A549 (cell line): ENCODE measurements at regions not wholly inside any gene's neighbourhood (a gene's known extent, or its start where the extent isn't known, plus 50 kb on each side); places are given as distances from the start of the nearest gene placed in this dataset.

ENCODE experiments used
- ATAC-seq, 2 experiments: fragments of 200-7000 bp in 1 of 2; fragments of >200 bp in 1 of 2; cut with Nextera tagmentation in 1 of 2; cut with Tn5 transposase in 1 of 2; 3 replicates each; pipeline versions ENCODE4 v1.8.0 to v1.9.1; 2018 to 2020; ENCODE audit warnings: mild to moderate bottlenecking in 1 of 2, moderate library complexity in 1 of 2
- CTCF ChIA-PET: fragments of 300-600 bp; sonication (Branson Sonifier 250); formaldehyde crosslinking; extraction: SDS; loops from one replicate; lab custom pipeline; 2021; ENCODE audit warnings: antibody characterized with exemption, inconsistent platforms; lab: Yijun Ruan, JAX
- POLR2A ChIA-PET: fragments of 350-600 bp; formaldehyde crosslinking; extraction: SDS; loops from one replicate; lab custom pipeline; 2021; ENCODE audit warnings: antibody characterized with exemption, inconsistent platforms; lab: Yijun Ruan, JAX
- DNase-seq, 2 experiments: peaks; one replicate each; pipeline versions ENCODE4 v3.0.0 to v3.0.0-alpha.2; 2011 to 2016; ENCODE audit warnings: low read depth in 1 of 2, low spot score in 1 of 2
- FAIRE-seq: peaks from 2 replicates; lab custom pipeline; 2011; peaks lifted over from hg19 to GRCh38; lab: Jason Lieb, UNC
- H3K27ac ChIP-seq, 2 experiments: fragments of >200 bp; sonication (Bioruptor Twin); formaldehyde crosslinking; 3 replicates each; pipeline ENCODE4 v1.5.1; 2016 to 2017
- H3K4me1 ChIP-seq: fragments of >200 bp; sonication (Bioruptor Twin); formaldehyde crosslinking; 3 replicates; pipeline ENCODE4 v1.6.1; 2016
- H3K4me2 ChIP-seq: fragments of >200 bp; sonication (Bioruptor Twin); formaldehyde crosslinking; 3 replicates; pipeline ENCODE4 v1.6.1; 2016
- H3K4me3 ChIP-seq: fragments of >200 bp; sonication (Bioruptor Twin); formaldehyde crosslinking; 3 replicates; pipeline ENCODE4 v1.5.1; 2016
- H3K9me3 ChIP-seq: fragments of >200 bp; sonication (Bioruptor Twin); formaldehyde crosslinking; 3 replicates; pipeline ENCODE4 v1.6.1; 2016
- ATOH8 ChIP-seq: fragments of 250-450 bp; sonication (Bioruptor Pico); IDR thresholded peaks from 2 replicates; pipeline ENCODE4 v1.5.0; 2020; ENCODE audit warnings: low read depth, mild to moderate bottlenecking, moderate library complexity
- BHLHE40 ChIP-seq: IDR thresholded peaks from 2 replicates; pipeline ENCODE4 v1.6.1; 2012; ENCODE audit warnings: low read depth, low read length, inconsistent platforms
- CBX8 ChIP-seq: fragments of 200-600 bp; sonication (generic); IDR thresholded peaks from 2 replicates; pipeline ENCODE4 v1.6.1; 2016
- CEBPB ChIP-seq, 2 experiments: fragments of >200 bp in 1 of 2; sonication (Bioruptor Twin) in 1 of 2; formaldehyde crosslinking in 1 of 2; IDR thresholded peaks; 2 replicates each; pipeline ENCODE4 v1.6.1; 2012 to 2016
- CTCF ChIP-seq: fragments of >200 bp; sonication (Bioruptor Twin); formaldehyde crosslinking; IDR thresholded peaks from 3 replicates; pipeline ENCODE4 v1.5.1; 2016
- EHMT2 ChIP-seq: fragments of 200-600 bp; sonication (generic); IDR thresholded peaks from 2 replicates; pipeline ENCODE4 v1.6.1; 2016; ENCODE audit warnings: antibody characterized with exemption, low read depth, mild to moderate bottlenecking, moderate library complexity
- ESRRA ChIP-seq: fragments of 150-350 bp; IDR thresholded peaks from 2 replicates; pipeline ENCODE4 v1.6.1; 2014; ENCODE audit warnings: mild to moderate bottlenecking, low read length, borderline replicate concordance
- FOSB ChIP-seq: fragments of 250-450 bp; sonication (Bioruptor Pico); IDR thresholded peaks from 2 replicates; pipeline ENCODE4 v1.5.0; 2020; ENCODE audit warnings: mild to moderate bottlenecking, moderate library complexity
- FOSL2 ChIP-seq, 2 experiments: fragments of 450-650 bp in 1 of 2; fragments of >200 bp in 1 of 2; sonication (Bioruptor Twin) in 1 of 2; formaldehyde crosslinking; IDR thresholded peaks; 2 replicates each; pipeline versions ENCODE4 v1.5.0 to v1.6.1; 2016 to 2020; ENCODE audit warnings: mild to moderate bottlenecking in 1 of 2, moderate library complexity in 1 of 2
- HDAC2 ChIP-seq: fragments of 200-600 bp; sonication (generic); IDR thresholded peaks from 2 replicates; pipeline ENCODE4 v1.6.1; 2016
- JUN ChIP-seq, 2 experiments: fragments of >200 bp; sonication (Bioruptor Twin); formaldehyde crosslinking; IDR thresholded peaks; 2 replicates in 1 of 2; 3 replicates in 1 of 2; pipeline ENCODE4 v1.6.1; 2016 to 2017
- MAZ ChIP-seq: fragments of 150-350 bp; IDR thresholded peaks from 2 replicates; pipeline ENCODE4 v1.6.1; 2014; ENCODE audit warnings: antibody characterized with exemption, low read depth, low read length, borderline replicate concordance
- MYC ChIP-seq: IDR thresholded peaks from 2 replicates; pipeline ENCODE4 v1.6.1; 2012; ENCODE audit warnings: mild to moderate bottlenecking, inconsistent platforms, low read length, improper control_type of control experiment, borderline replicate concordance
- NPAS2 ChIP-seq: fragments of 250-450 bp; sonication (Bioruptor Pico); IDR thresholded peaks from 2 replicates; pipeline ENCODE4 v1.8.0; 2022; ENCODE audit warnings: mild to moderate bottlenecking, moderate library complexity, borderline replicate concordance
- PBX3 ChIP-seq: IDR thresholded peaks from 2 replicates; pipeline ENCODE4 v1.6.1; 2012
- POLR2AphosphoS2 ChIP-seq: conservative IDR thresholded peaks from 2 replicates; pipeline ENCODE4 v1.6.1; 2012; ENCODE audit warnings: low read length, improper control_type of control experiment, inconsistent platforms
- RARB ChIP-seq: fragments of 250-450 bp; sonication (Bioruptor Pico); IDR thresholded peaks from 2 replicates; pipeline ENCODE4 v1.8.0; 2021; ENCODE audit warnings: mild to moderate bottlenecking, moderate library complexity
- RNF2 ChIP-seq: fragments of 200-600 bp; sonication (generic); IDR thresholded peaks from 2 replicates; pipeline ENCODE4 v1.6.1; 2016; ENCODE audit warnings: low read depth, mild to moderate bottlenecking, antibody characterized with exemption, moderate library complexity, borderline replicate concordance
- SREBF2 ChIP-seq: fragments of 450-650 bp; IDR thresholded peaks from 2 replicates; pipeline ENCODE4 v1.6.1; 2014; ENCODE audit warnings: mild to moderate bottlenecking, moderate library complexity
- ZC3H11A ChIP-seq: fragments of 450-650 bp; IDR thresholded peaks from 2 replicates; pipeline ENCODE4 v1.6.1; 2014; ENCODE audit warnings: antibody characterized with exemption, mild to moderate bottlenecking
- ZNF302 ChIP-seq: fragments of 250-450 bp; sonication (Bioruptor Pico); IDR thresholded peaks from 2 replicates; pipeline ENCODE4 v1.9.0; 2021; ENCODE audit warnings: inconsistent platforms, mild to moderate bottlenecking, moderate library complexity
- WGBS: methylation state at CpG from one replicate; pipeline ENCODE4 v1.1.6; 2017; ENCODE audit errors: missing lambda C conversion rate; 5-methylcytosine and 5-hydroxymethylcytosine counted together
- TF ChIP-seq, protein P1 (sequence below): fragments of >200 bp; sonication (Bioruptor Twin); formaldehyde crosslinking; IDR thresholded peaks from 3 replicates; pipeline ENCODE4 v1.6.1; 2016

DNA sequence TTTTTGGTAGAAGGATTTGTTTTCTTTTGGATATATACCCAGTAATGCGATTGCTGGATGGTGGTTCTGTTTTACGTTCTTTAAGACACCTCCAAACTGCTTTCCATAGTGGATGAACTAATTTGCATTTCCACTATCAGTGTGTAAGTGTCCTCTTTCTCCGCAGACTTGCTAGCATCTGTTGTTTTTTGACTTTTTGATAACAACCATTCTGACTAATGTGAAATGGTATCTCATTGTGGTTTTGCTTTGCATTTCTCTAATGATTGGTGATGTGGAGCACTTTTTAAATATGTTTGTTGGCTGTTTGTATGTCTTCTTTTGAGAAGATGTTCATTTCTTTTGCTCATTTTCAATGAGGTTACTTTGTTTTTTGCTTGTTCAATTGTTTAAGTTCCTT, 260.9 kb upstream of the CWC22 start:
- Histone ChIP-seq H3K9me3 (peaks cover 11% of the 10 kb centered on the region; the same call in 2 of the 3 replicates), H3K4me1 (no peaks in the 10 kb centered on the region), H3K4me2 (no peak overlapping the region), H3K27ac (no peak overlapping the region), H3K4me3 (no peak overlapping the region)
- ATAC-seq: no peak
- ChIA-PET CTCF (no interaction called here), POLR2A (no interaction called here)
- FAIRE-seq: no peak
- TF ChIP-seq CBX8 (no peak), ZC3H11A (no peak), FOSB (no peak), CTCF (no peak), ZNF302 (CRISPR knock-in tag) (no peak), HDAC2 (no peak), RARB (CRISPR knock-in tag) (no peak), ESRRA (no peak), NPAS2 (CRISPR knock-in tag) (no peak), MAZ (no peak), SREBF2 (no peak), PBX3 (no peak), POLR2AphosphoS2 (no peak), EHMT2 (no peak), ATOH8 (no peak), MYC (no peak), FOSL2 (IDR thresholded peaks at IDR 0.05) (no peak), FOSL2 (CRISPR knock-in tag; IDR thresholded peaks at IDR 0.05) (no peak)
- TF ChIP-seq, protein P1, sequence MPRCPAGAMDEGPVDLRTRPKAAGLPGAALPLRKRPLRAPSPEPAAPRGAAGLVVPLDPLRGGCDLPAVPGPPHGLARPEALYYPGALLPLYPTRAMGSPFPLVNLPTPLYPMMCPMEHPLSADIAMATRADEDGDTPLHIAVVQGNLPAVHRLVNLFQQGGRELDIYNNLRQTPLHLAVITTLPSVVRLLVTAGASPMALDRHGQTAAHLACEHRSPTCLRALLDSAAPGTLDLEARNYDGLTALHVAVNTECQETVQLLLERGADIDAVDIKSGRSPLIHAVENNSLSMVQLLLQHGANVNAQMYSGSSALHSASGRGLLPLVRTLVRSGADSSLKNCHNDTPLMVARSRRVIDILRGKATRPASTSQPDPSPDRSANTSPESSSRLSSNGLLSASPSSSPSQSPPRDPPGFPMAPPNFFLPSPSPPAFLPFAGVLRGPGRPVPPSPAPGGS: no peak
- WGBS: 81% methylated on average over 3 of the region's 3 CpGs
- DNase-seq: no peak

DNA sequence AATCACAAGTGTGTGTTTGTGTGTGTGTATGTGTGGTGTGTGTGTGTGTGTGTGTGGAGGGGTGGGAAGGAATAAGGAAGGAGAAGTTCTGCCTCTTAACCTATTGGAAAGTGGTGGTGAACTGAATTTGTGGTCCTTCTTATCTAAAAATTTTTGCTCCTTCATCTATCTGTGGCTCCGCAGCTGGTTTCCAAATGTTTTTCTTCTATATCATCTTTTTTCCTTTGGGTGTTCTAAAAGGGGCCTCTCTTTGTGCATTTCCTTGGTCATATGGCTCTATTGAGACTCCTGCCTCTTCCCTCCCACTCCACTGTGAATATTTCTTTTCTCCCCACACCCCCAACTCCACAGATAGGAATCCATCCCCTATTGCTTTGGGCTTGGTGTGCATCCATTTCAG, 254.9 kb upstream of the CWC22 start:
- POLR2A ChIA-PET: no interaction called here
- CTCF ChIA-PET: no interaction called here
- no peak overlapping the region for H3K27ac ChIP-seq
- no peak for ATAC-seq
- no peak for DNase-seq
- H3K9me3 ChIP-seq: no peaks in the 10 kb centered on the region
- TF ChIP-seq JUN (IDR thresholded peaks at IDR 0.05): no peak
- no peak for TF ChIP-seq BHLHE40
- no peak for TF ChIP-seq RNF2
- TF ChIP-seq CEBPB (IDR thresholded peaks at IDR 0.05): no peak
- FAIRE-seq: no peak
- H3K4me2 ChIP-seq: no peak overlapping the region
- H3K4me3 ChIP-seq: no peak overlapping the region
- WGBS: 70% methylated on average over 1 of the region's 1 CpG
- H3K4me1 ChIP-seq: no peaks in the 10 kb centered on the region
